Activated naive CD8-positive, alpha-beta T cell treated with anti-CD3 and anti-CD28 coated beads for 36 hours (primary cell): ENCODE measurements at regions not wholly inside any gene's neighbourhood (a gene's known extent, or its start where the extent isn't known, plus 50 kb on each side); places are given as distances from the start of the nearest gene placed in this dataset.

Experiments
- DNase-seq: peaks from one replicate; pipeline ENCODE4 v3.0.0; 2021
- H3K27ac Mint-ChIP-seq: one replicate; pipeline ENCODE4 v1.8.0; 2022; ENCODE audit warnings: mild to moderate bottlenecking, moderate library complexity, mixed read lengths
- H3K27me3 Mint-ChIP-seq: one replicate; pipeline ENCODE4 v1.8.0; 2022; ENCODE audit warnings: mild to moderate bottlenecking, mixed read lengths
- H3K36me3 Mint-ChIP-seq: one replicate; pipeline ENCODE4 v1.8.0; 2021; ENCODE audit warnings: mild to moderate bottlenecking, mixed read lengths
- H3K4me1 Mint-ChIP-seq: one replicate; pipeline ENCODE4 v1.8.0; 2021; ENCODE audit warnings: mixed read lengths
- H3K4me3 Mint-ChIP-seq: one replicate; pipeline ENCODE4 v1.8.0; 2022; ENCODE audit warnings: mild to moderate bottlenecking, moderate library complexity, mixed read lengths
- H3K9me3 Mint-ChIP-seq: one replicate; pipeline ENCODE4 v1.8.0; 2022; ENCODE audit warnings: mixed read lengths

- H3K27me3 Mint-ChIP-seq, result no peaks in the 10 kb centered on the region
- H3K4me3 Mint-ChIP-seq, result no peak overlapping the region
- peaks cover 24% of the 10 kb centered on the region for H3K4me1 Mint-ChIP-seq
- no peak for DNase-seq
- no peaks in the 10 kb centered on the region for H3K9me3 Mint-ChIP-seq
- H3K27ac Mint-ChIP-seq, result no peak overlapping the region
- H3K36me3 Mint-ChIP-seq, result no peaks in the 10 kb centered on the region
Observed at GRCh38 chr10:129097776-129098330, 369.2 kb upstream of the MGMT start.

GRCh38 chr10:129098517-129098916, 368.5 kb upstream of the MGMT start:
- Mint-ChIP-seq H3K27me3 (no peaks in the 10 kb centered on the region), H3K4me3 (no peak overlapping the region), H3K36me3 (no peaks in the 10 kb centered on the region), H3K4me1 (peaks cover 27% of the 10 kb centered on the region), H3K27ac (no peak overlapping the region), H3K9me3 (no peaks in the 10 kb centered on the region)
- DNase-seq, result no peak

- no peak overlapping the region for H3K4me3 Mint-ChIP-seq
- no peaks in the 10 kb centered on the region for H3K36me3 Mint-ChIP-seq
- no peak overlapping the region for H3K27ac Mint-ChIP-seq
- peaks cover 35% of the 10 kb centered on the region for H3K4me1 Mint-ChIP-seq
- H3K27me3 Mint-ChIP-seq, result no peaks in the 10 kb centered on the region
- no peak for DNase-seq
- H3K9me3 Mint-ChIP-seq, result no peaks in the 10 kb centered on the region
Observed at GRCh38 chr10:129099486-129099885, 367.6 kb upstream of the MGMT start.

- H3K27ac Mint-ChIP-seq, result no peak overlapping the region
- no peaks in the 10 kb centered on the region for H3K9me3 Mint-ChIP-seq
- no peak overlapping the region for H3K4me3 Mint-ChIP-seq
- H3K36me3 Mint-ChIP-seq, result no peaks in the 10 kb centered on the region
- H3K4me1 Mint-ChIP-seq, result peaks cover 39% of the 10 kb centered on the region
- H3K27me3 Mint-ChIP-seq, result no peaks in the 10 kb centered on the region
- no peak for DNase-seq
Observed at GRCh38 chr10:129099992-129100391, 367.0 kb upstream of the MGMT start.

GRCh38 chr10:129101232-129101980, 365.6 kb upstream of the MGMT start:
- no peaks in the 10 kb centered on the region for H3K36me3 Mint-ChIP-seq
- H3K27me3 Mint-ChIP-seq, result no peaks in the 10 kb centered on the region
- H3K4me3 Mint-ChIP-seq, result no peak overlapping the region
- peak overlapping the region; percentile 72 for H3K27ac Mint-ChIP-seq
- H3K4me1 Mint-ChIP-seq, result peaks cover 46% of the 10 kb centered on the region
- H3K9me3 Mint-ChIP-seq, result no peaks in the 10 kb centered on the region
- DNase-seq, result peak; percentile 20

- Mint-ChIP-seq H3K4me1 (peaks cover 48% of the 10 kb centered on the region), H3K9me3 (no peaks in the 10 kb centered on the region), H3K27ac (peak overlapping the region; percentile 42), H3K27me3 (no peaks in the 10 kb centered on the region), H3K36me3 (no peaks in the 10 kb centered on the region), H3K4me3 (no peak overlapping the region)
- no peak for DNase-seq
Observed at GRCh38 chr10:129102906-129103693, 363.9 kb upstream of the MGMT start.

- peak overlapping the region; percentile 35 for H3K27ac Mint-ChIP-seq
- H3K27me3 Mint-ChIP-seq, result no peaks in the 10 kb centered on the region
- DNase-seq, result no peak
- H3K9me3 Mint-ChIP-seq, result no peaks in the 10 kb centered on the region
- no peak overlapping the region for H3K4me3 Mint-ChIP-seq
- H3K36me3 Mint-ChIP-seq, result no peaks in the 10 kb centered on the region
- H3K4me1 Mint-ChIP-seq, result peaks cover 56% of the 10 kb centered on the region
Observed at GRCh38 chr10:129104266-129105045, 362.6 kb upstream of the MGMT start.

GRCh38 chr10:129105266-129105665, 361.8 kb upstream of the MGMT start:
- no peak for DNase-seq
- H3K9me3 Mint-ChIP-seq, result no peaks in the 10 kb centered on the region
- no peaks in the 10 kb centered on the region for H3K36me3 Mint-ChIP-seq
- H3K4me1 Mint-ChIP-seq, result peaks cover 56% of the 10 kb centered on the region
- H3K27me3 Mint-ChIP-seq, result no peaks in the 10 kb centered on the region
- peak overlapping the region; percentile 35 for H3K27ac Mint-ChIP-seq
- H3K4me3 Mint-ChIP-seq, result no peak overlapping the region

GRCh38 chr10:129106314-129106713, 360.7 kb upstream of the MGMT start:
- no peaks in the 10 kb centered on the region for H3K36me3 Mint-ChIP-seq

GRCh38 chr10:129107525-129107924, 359.5 kb upstream of the MGMT start:
- H3K4me1 Mint-ChIP-seq, result peaks cover 37% of the 10 kb centered on the region
- no peak overlapping the region for H3K4me3 Mint-ChIP-seq
- no peak overlapping the region for H3K27ac Mint-ChIP-seq
- no peaks in the 10 kb centered on the region for H3K9me3 Mint-ChIP-seq
- no peaks in the 10 kb centered on the region for H3K27me3 Mint-ChIP-seq
- DNase-seq, result no peak
- H3K36me3 Mint-ChIP-seq, result no peaks in the 10 kb centered on the region

More at GRCh38 chr10:129106314-129106713, 360.7 kb upstream of the MGMT start:
- Mint-ChIP-seq H3K4me3 (no peak overlapping the region), H3K9me3 (no peaks in the 10 kb centered on the region), H3K27me3 (no peaks in the 10 kb centered on the region), H3K4me1 (peaks cover 50% of the 10 kb centered on the region), H3K27ac (no peak overlapping the region)
- no peak for DNase-seq

GRCh38 chr10:129108378-129108777, 358.7 kb upstream of the MGMT start:
- no peak for DNase-seq
- no peak overlapping the region for H3K4me3 Mint-ChIP-seq
- no peaks in the 10 kb centered on the region for H3K9me3 Mint-ChIP-seq
- H3K36me3 Mint-ChIP-seq, result no peaks in the 10 kb centered on the region
- H3K27ac Mint-ChIP-seq, result no peak overlapping the region
- no peaks in the 10 kb centered on the region for H3K27me3 Mint-ChIP-seq
- peaks cover 33% of the 10 kb centered on the region for H3K4me1 Mint-ChIP-seq

- no peak for DNase-seq
- Mint-ChIP-seq H3K9me3 (no peaks in the 10 kb centered on the region), H3K36me3 (no peaks in the 10 kb centered on the region), H3K27ac (no peak overlapping the region), H3K4me1 (peaks cover 29% of the 10 kb centered on the region), H3K4me3 (no peak overlapping the region), H3K27me3 (no peaks in the 10 kb centered on the region)
Observed at GRCh38 chr10:129108994-129109393, 358.0 kb upstream of the MGMT start.

- peaks cover 17% of the 10 kb centered on the region for H3K4me1 Mint-ChIP-seq
- H3K27ac Mint-ChIP-seq, result no peak overlapping the region
- no peak for DNase-seq
- no peaks in the 10 kb centered on the region for H3K9me3 Mint-ChIP-seq
- no peak overlapping the region for H3K4me3 Mint-ChIP-seq
- no peaks in the 10 kb centered on the region for H3K27me3 Mint-ChIP-seq
- H3K36me3 Mint-ChIP-seq, result no peaks in the 10 kb centered on the region
Observed at GRCh38 chr10:129110780-129111179, 356.3 kb upstream of the MGMT start.

- DNase-seq, result no peak
- Mint-ChIP-seq H3K4me3 (no peak overlapping the region), H3K36me3 (no peaks in the 10 kb centered on the region), H3K9me3 (no peaks in the 10 kb centered on the region), H3K27me3 (no peaks in the 10 kb centered on the region), H3K27ac (no peak overlapping the region), H3K4me1 (peaks cover 12% of the 10 kb centered on the region)
Observed at GRCh38 chr10:129111922-129112321, 355.1 kb upstream of the MGMT start.

GRCh38 chr10:129114588-129114987, 352.5 kb upstream of the MGMT start:
- no peak for DNase-seq
- Mint-ChIP-seq H3K4me3 (no peak overlapping the region), H3K27ac (no peak overlapping the region), H3K36me3 (no peaks in the 10 kb centered on the region), H3K4me1 (peaks cover 3% of the 10 kb centered on the region), H3K9me3 (no peaks in the 10 kb centered on the region), H3K27me3 (no peaks in the 10 kb centered on the region)
